ENCODE measurements at regions not wholly inside any gene's neighbourhood (a gene's known extent, or its start where the extent isn't known, plus 50 kb on each side); places are given as distances from the start of the nearest gene placed in this dataset.

DNA sequence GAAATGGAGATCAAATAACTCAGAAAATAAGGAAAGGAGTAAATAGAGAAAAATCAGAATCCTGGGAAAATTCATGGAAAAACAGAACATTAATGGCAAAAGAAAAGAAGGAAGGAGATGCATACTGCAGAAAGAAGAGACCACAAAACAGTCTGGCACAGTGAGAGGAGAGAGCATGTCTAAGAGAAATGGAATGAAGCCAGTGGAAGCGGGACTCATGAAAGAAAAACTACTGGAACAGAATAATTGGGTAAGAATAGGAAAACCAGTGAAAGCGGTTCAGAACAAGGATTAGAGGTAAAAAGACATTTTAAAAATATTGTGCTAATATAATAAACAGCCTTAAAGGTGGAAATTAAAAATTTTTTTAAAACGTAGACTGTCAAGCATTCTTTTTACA lies 93.6 kb upstream of the GREM2 start:
- no peak for TF ChIP-seq EZH2 (IDR thresholded peaks at IDR 0.05; ENCODE audit: low read length, unreplicated experiment)
- TF ChIP-seq, protein P1, sequence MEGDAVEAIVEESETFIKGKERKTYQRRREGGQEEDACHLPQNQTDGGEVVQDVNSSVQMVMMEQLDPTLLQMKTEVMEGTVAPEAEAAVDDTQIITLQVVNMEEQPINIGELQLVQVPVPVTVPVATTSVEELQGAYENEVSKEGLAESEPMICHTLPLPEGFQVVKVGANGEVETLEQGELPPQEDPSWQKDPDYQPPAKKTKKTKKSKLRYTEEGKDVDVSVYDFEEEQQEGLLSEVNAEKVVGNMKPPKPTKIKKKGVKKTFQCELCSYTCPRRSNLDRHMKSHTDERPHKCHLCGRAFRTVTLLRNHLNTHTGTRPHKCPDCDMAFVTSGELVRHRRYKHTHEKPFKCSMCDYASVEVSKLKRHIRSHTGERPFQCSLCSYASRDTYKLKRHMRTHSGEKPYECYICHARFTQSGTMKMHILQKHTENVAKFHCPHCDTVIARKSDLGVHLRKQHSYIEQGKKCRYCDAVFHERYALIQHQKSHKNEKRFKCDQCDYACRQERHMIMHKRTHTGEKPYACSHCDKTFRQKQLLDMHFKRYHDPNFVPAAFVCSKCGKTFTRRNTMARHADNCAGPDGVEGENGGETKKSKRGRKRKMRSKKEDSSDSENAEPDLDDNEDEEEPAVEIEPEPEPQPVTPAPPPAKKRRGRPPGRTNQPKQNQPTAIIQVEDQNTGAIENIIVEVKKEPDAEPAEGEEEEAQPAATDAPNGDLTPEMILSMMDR (conservative IDR thresholded peaks at IDR 0.05; ENCODE audit: low read depth, low read length) = no peak

Measured in PC-3 (cell line).